PC-9 (cell line): ENCODE measurements at regions not wholly inside any gene's neighbourhood (a gene's known extent, or its start where the extent isn't known, plus 50 kb on each side); places are given as distances from the start of the nearest gene placed in this dataset.

Experiments
- CTCF ChIP-seq: fragments of 200-600 bp; sonication (generic); conservative IDR thresholded peaks from 2 replicates; pipeline ENCODE4 v1.6.1; 2017; ENCODE audit warnings: mixed run types, antibody characterized with exemption, mild to moderate bottlenecking, moderate library complexity
- EZH2 ChIP-seq: fragments of 200-600 bp; sonication (generic); IDR thresholded peaks from 2 replicates; pipeline ENCODE4 v1.8.0; 2017; ENCODE audit warnings: antibody characterized with exemption, low read depth

GRCh38 chr2:155502766-155503165 lies 804.3 kb downstream of the KCNJ3 start:
- TF ChIP-seq EZH2 (no peak), CTCF (no peak)
